RPMI7951 (cell line): ENCODE measurements at regions not wholly inside any gene's neighbourhood (a gene's known extent, or its start where the extent isn't known, plus 50 kb on each side); places are given as distances from the start of the nearest gene placed in this dataset.
"Not testable (repeated sequence)": the region's sequence is repeated elsewhere in the genome, so short reads cannot be mapped to it uniquely, and the experiment has no call there.

Source experiments
- DNase-seq: peaks from one replicate; pipeline ENCODE4 v3.0.0-alpha.2; 2012; ENCODE audit warnings: low read depth

DNA sequence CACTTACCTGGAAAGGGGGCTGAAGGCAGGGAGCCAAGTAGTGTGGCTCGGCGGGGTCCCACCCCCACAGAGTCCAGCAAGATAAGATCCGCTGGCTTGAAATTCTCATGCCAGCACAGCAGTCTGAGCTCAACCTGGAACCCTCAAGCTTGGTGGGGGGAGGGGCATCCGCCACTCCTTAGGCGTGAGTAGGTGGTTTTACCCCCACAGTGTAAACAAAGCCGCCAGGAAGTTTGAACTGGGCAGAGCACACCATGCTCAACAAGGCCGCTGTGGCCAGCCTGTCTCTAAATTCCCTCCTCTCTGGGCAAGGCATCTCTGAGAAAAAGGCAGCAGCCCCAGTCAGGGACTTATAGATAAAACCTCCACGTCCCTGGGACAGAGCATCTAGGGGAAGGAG is 156.3 kb downstream of the KBTBD8 start:
- DNase-seq, result no peak

DNA sequence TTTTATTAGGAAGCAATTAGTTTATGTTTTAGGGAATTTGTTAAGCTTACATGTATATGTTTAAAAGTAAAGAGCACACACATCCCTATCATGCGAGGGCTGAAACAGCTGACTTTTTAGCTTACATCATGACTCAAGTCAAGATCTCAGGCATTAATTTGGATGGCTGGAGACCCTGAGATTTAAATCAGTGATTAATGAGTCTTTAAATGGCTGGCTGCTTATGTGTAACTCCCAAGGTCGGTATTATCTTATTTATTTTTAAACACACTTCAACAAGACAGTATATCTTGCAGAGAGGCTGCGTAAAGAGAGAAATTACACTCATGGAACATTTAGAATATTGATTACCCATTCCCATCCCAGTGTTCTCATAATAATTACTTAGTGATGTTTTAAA is 169.4 kb downstream of the KBTBD8 start:
- no peak for DNase-seq

- no peak for DNase-seq
These were observed 173.7 kb downstream of the KBTBD8 start for GRCh38 chr3:67171841-67172240.

DNA sequence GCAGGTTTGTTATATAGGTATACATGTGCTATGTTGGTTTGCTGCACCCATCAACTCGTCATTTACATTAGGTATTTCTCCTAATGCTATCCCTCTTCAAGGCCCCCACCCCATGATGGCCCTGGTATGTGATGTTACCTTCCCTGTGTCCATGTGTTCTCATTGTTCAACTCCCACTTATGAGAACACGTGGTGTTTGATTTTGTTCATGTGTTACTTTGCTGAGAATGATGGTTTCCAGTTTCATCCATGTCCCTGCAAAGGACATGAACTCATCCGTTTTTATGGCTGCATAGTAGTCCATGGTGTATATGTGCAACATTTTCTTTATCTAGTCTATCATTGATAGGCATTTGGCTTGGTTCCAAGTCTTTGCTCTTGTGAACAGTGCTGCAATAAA is 175.0 kb downstream of the KBTBD8 start:
- not testable (repeated sequence) for DNase-seq

DNA sequence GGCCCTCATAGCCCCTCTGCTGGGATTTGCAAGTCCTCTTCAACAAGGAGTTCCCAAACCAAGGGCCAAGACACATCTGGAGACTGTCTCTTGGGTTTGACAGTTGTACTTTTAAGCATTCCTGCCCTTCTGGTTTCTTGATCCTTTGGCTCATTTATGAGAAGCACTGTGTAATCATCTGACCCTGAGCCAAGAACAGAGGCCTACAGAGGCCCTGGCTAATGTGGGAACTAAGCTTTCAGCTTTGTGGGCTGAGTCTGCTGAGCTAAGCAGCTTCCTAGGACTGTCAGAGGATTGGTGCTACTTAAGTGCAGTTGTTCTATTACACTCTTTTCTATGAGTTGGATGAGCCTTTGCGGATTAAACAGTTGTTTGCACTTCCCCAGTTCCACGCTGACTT is 178.3 kb downstream of the KBTBD8 start:
- no peak for DNase-seq

DNA sequence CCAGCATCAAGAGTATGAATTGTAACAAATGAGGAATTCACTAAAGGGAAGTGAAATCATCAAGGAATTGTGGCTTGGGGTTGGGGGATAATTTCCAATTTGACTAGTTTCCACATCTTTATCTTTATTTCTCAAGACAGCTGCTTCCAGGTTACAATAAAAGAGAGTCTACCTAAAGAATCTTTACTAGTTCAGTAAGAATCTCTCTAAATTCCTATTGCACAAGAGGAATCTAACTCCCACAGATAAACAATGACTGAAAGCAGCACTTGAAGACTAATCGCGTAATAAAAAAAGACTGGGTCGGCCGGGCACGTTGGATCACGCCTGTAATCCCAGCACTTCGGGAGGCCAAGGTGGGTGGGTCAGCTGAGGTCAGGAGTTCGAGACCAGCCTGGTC is 194.4 kb downstream of the KBTBD8 start:
- DNase-seq, result no peak

DNA sequence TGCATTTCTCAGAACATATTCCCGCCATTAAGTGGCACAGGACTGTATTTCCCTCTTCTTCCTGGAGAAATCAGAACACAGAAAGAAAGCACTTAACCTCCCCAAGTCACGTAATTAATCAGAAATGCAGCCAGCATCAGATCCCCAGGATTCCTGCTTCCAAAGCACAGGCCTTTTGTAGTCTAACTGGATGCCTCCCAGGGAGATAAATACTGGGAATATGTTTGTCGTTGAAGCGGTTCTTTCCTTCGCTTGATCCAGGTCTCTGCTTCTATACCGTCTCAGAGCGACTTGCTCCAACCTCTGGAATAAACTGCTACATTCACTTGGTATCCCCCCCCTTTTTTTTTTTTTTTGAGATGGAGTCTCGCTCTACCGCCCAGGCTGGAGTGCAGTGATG is 198.6 kb downstream of the KBTBD8 start:
- no peak for DNase-seq

DNA sequence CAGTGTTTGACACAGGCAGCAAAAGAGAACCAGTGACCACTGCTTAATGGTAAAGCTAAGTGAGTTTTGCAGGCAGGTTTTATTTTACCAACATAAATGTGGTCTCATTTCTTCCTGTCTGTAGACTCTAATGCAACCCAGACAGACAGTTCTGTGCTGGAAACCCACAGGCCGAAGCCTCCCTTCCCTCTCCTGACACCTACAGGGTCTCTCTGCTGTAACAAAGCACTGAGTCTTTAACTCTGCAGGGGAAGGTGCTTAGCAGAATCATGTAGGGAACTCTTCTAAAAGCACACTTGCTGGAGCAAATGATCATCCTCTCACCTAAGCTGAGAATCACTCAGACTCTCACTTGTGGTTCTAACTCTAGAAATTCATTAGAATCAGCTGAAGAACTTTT is 200.3 kb downstream of the KBTBD8 start:
- DNase-seq, result no peak

DNA sequence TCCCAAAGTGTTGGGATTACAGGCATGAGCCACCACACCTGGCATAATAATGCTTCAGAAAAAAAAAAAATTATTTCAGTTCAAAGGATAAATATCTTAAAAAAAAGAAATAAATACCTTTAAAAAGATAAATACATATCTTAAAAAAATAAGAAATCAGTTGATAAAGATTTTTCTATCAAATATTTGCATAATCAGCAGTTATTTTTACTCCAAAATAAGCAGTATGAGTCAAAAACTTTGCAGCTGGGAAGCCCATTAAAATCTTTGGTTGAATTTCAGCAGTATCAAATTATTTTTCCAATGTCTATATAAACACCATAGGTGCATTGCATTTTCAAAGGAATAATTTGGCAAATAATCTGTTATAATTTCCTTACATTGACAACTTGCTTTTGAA is 202.5 kb downstream of the KBTBD8 start:
- DNase-seq, result no peak

DNA sequence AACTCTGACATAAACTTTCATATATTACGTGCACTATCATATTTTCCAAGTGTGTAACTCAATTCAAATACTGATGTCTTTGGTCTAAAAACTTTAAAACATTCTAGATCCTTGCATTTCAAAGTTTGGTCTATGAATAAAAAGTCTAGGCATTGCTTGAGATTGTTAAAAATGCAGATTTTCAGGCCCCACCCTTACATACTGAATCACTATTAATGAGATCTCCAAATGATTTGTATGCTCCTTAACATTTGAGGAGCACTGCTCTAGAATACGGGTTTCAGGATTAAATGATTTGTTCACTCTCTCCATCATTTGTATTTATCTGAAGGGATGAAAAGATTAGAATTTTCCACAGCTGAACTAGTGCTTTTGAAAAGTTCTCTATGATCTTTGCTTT is 202.9 kb downstream of the KBTBD8 start:
- DNase-seq, result no peak

DNA sequence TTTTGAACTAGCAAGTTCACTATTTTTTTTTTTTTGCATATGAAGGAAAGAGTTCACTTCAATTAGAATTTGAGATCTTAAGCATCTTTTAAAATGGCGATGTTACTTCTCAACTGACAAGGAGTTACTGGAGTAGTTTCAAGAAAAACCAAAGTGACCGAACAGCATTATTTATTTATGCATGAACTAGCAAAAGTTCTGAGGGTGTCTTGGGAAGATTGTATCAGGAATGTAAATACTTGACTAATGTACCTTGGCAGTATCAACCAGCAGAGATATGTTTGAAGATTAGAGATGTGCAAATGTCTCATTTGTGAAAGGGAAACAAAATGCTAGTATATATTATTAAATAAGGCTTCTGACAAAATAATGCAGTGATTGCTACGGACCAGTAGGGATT is 203.9 kb downstream of the KBTBD8 start:
- DNase-seq, result no peak

DNA sequence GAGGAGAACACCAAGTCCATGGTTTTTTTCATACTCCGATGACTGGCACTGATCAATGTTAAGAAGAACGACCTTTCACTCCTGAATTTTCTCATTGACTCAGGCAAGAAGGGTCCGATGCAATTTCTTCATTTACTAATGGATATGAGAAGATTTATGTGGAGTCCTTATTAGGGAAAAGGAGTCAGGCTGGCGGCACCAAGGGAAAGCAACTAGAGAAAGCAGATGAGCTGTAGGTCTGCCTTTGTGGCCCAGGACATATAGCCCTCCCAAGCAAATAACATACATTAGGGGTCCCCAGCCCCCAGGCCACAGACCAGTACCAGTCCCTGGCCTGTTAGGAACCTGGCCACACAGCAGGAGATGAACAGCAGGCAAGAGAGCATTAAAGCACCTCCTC is 206.8 kb downstream of the KBTBD8 start:
- no peak for DNase-seq

DNA sequence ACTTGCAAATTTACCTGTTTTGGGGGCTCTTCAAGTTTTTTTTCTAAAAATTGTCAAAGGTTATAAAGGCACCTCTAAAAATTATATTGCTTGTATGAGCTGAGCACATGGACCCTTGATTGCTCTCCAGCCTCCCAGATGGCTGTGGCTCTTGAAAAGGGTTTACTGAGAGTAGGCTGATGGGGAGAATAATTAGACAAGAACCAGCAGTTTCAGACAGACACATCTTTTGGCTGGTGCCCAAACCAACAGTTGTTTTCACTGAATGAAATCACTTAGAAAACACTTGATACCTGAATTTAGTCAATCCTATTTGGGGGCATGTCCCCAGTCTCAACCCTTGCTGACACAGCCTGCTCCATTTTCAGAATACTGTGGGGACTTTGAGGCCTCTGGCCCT is 217.6 kb downstream of the KBTBD8 start:
- no peak for DNase-seq

GRCh38 chr3:67227030-67227429 is 228.9 kb downstream of the KBTBD8 start:
- no peak for DNase-seq

DNA sequence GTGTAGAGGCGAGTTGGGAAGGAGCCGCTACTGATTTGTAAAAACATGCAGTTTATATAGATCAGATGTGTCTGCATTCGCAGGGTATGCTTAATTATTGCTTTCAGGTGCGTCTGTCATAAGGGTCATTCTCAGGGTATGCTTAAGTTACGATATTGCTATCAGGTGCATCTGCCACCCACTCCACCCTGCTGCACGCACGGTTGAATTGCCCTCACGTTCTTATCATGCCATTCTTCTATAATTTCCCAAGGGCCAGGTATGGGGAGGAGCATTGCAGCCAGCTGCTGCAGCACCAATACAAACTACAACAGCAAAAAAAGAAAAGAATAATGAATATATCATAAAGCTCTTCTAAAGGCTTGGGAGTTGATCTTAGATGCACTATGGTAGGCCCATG is 230.0 kb downstream of the KBTBD8 start:
- DNase-seq, result no peak

GRCh38 chr3:67232642-67233041 is 234.5 kb downstream of the KBTBD8 start:
- DNase-seq, result no peak

GRCh38 chr3:67239353-67239752 is 241.2 kb downstream of the KBTBD8 start:
- no peak for DNase-seq

- no peak for DNase-seq
These were observed 243.0 kb downstream of the KBTBD8 start for GRCh38 chr3:67241084-67241483.

- DNase-seq, result no peak
These were observed 246.0 kb downstream of the KBTBD8 start for GRCh38 chr3:67244130-67244529.

- DNase-seq, result no peak
These were observed 247.4 kb downstream of the KBTBD8 start for GRCh38 chr3:67245545-67245944.

- no peak for DNase-seq
These were observed 250.6 kb downstream of the KBTBD8 start for GRCh38 chr3:67248726-67249125.

- not testable (repeated sequence) for DNase-seq
These were observed 254.8 kb downstream of the KBTBD8 start for GRCh38 chr3:67252906-67253305.

DNA sequence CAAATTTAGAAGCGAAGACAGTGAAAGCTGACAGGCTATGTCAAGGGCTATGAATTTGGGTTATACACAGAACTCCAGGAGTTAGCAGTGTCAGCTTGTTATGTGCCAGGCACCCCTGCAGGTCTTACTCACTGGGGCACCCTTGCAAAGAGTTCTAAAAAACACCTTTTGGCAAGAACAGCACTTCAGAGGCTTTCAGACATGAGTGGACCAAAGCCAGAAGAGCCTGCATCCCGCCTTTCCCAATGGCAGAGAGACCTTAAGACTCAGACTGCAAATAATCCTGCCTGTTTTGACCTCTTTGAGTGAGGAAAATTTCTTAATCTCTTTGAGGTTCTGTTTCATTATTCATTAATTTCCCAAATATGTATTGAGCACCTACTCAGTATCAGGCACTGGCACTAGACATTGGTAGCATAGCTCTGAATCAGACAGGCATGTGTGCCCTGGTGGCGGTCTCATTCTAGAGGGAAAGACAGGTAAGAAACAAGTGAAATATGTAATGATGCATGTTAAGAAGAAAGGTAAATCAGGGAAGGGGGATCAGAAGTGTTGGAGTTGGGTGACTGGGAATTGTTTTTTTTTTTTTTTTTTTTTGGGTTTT is 280.0 kb downstream of the KBTBD8 start:
- DNase-seq, result no peak

- DNase-seq, result no peak
These were observed 288.5 kb downstream of the KBTBD8 start for GRCh38 chr3:67286586-67286985.
